ENCODE measurements at regions not wholly inside any gene's neighbourhood (a gene's known extent, or its start where the extent isn't known, plus 50 kb on each side); places are given as distances from the start of the nearest gene placed in this dataset.

DNA sequence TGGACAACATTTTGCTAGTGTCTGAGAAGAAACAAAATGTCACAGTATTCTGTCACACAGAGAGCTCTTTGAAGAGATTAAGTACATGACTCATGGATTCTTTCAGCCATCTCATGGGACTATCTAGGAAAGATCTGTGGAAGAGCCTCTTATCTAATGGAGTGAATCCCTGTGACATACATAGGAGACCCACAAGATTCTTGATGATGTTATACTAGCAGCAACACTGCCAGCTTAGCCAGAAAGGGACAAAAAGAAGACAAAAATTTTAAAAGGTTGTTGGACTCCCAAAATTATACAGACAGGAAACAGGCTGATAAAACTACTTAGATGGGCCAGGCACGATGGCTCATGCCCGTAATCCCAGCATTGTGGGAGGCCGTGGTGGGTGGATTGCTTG, 143.3 kb upstream of the MGAT5 start:
- TF ChIP-seq, protein P1, sequence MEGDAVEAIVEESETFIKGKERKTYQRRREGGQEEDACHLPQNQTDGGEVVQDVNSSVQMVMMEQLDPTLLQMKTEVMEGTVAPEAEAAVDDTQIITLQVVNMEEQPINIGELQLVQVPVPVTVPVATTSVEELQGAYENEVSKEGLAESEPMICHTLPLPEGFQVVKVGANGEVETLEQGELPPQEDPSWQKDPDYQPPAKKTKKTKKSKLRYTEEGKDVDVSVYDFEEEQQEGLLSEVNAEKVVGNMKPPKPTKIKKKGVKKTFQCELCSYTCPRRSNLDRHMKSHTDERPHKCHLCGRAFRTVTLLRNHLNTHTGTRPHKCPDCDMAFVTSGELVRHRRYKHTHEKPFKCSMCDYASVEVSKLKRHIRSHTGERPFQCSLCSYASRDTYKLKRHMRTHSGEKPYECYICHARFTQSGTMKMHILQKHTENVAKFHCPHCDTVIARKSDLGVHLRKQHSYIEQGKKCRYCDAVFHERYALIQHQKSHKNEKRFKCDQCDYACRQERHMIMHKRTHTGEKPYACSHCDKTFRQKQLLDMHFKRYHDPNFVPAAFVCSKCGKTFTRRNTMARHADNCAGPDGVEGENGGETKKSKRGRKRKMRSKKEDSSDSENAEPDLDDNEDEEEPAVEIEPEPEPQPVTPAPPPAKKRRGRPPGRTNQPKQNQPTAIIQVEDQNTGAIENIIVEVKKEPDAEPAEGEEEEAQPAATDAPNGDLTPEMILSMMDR (IDR thresholded peaks at IDR 0.05; ENCODE audit: unreplicated experiment), result no peak
- no peak overlapping the region for H3K27ac Mint-ChIP-seq (ENCODE audit: unreplicated experiment)
- intact Hi-C loops (cut with micrococcal nuclease; ENCODE audit: unreplicated experiment), result no loop called here
- DNase-seq, result no peak
- H3K9me3 Mint-ChIP-seq (ENCODE audit: low read depth, unreplicated experiment), result peaks cover 2% of the 10 kb centered on the region
- H3K36me3 Mint-ChIP-seq (ENCODE audit: insufficient read depth, unreplicated experiment), result no peaks in the 10 kb centered on the region
- H3K27me3 Mint-ChIP-seq (ENCODE audit: unreplicated experiment), result no peaks in the 10 kb centered on the region
- CTCF ChIA-PET, result interaction anchor here (0.7 kb wide), 1 partner anchor 309 kb away, joined by 3 read pairs; no protein-coding TSS in a partner anchor
- no peak overlapping the region for H3K4me3 Mint-ChIP-seq (ENCODE audit: low read depth, unreplicated experiment)
- no peaks in the 10 kb centered on the region for H3K4me1 Mint-ChIP-seq (ENCODE audit: low read depth, unreplicated experiment)
- BruUV-seq (replicated peaks), result no TSS peak

DNA sequence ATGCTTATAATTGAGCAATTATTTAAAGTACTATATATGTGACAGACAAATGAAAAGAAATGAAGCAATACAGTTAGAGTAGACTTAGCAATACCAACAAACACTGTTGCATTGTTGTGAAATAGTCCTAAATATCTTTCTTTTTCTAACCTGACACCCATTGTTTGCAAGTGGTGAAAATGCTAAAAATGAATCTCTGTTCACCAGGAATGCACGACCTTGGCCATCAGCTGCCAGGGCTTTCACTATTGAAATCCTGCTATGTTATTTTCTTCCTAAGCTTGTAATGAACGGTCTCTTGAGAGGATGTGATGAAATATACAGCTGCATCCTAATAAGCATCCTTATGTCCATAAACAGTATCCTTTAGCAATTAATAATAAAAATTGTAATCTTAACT, 136.2 kb upstream of the MGAT5 start:
- CTCF ChIA-PET, result interaction anchor here (0.6 to 4.1 kb wide), 17 partner anchors 10 to 333 kb away, joined by 3 to 30 read pairs (median 6); no protein-coding TSS in a partner anchor
- no peak for DNase-seq
- BruUV-seq (replicated peaks), result no TSS peak
- H3K4me3 Mint-ChIP-seq (ENCODE audit: low read depth, unreplicated experiment), result no peak overlapping the region
- peaks cover 15% of the 10 kb centered on the region for H3K4me1 Mint-ChIP-seq (ENCODE audit: low read depth, unreplicated experiment)
- H3K36me3 Mint-ChIP-seq (ENCODE audit: insufficient read depth, unreplicated experiment), result peaks cover 27% of the 10 kb centered on the region
- no peaks in the 10 kb centered on the region for H3K27me3 Mint-ChIP-seq (ENCODE audit: unreplicated experiment)
- TF ChIP-seq, protein P1 (IDR thresholded peaks at IDR 0.05; ENCODE audit: unreplicated experiment), result no peak
- H3K27ac Mint-ChIP-seq (ENCODE audit: unreplicated experiment), result no peak overlapping the region
- intact Hi-C loops (cut with micrococcal nuclease; ENCODE audit: unreplicated experiment), result loop anchor here (1.0 to 5.0 kb wide), 8 partner anchors 90 to 333 kb away; no protein-coding TSS in a partner anchor
- no peaks in the 10 kb centered on the region for H3K9me3 Mint-ChIP-seq (ENCODE audit: low read depth, unreplicated experiment)

DNA sequence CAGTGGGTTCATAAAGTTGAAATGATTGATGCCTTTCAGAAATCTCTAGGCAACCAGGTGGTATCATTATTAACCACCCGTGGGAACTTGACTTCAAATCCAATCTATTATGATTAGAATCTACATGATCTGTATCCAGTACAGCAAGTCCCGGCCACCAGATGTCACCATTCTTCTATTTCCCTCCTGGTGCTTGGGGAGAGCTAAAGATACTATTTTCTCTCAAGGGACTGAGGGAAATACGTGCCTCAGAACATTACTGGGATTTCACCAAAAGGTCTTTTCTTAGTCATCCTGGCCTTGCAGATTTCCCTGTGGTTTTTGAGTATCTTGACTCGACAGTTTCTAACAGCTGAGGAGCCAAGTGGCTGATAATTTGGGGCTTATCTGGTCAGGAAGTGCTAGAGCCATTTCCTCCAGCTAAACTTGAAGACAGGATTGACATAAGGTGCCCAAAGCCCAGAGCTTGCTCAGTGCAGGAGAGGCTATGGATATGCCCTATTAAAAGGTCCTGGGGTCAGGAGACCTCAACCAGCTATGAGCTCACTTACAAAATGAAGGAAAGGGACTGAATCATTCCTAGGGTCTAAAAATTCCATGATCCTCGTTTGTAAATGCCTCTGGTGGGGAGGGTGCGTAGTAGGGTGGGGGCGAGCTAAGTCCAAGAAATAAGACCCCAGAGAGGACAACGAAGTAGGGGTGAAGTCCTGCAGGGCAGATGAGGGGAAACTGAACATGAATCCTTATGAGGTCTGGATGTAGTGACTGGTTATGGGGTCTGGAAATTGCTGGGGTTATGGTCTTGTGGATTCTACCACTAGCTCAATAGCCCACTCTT, 135.4 kb upstream of the MGAT5 start:
- H3K4me1 Mint-ChIP-seq (ENCODE audit: low read depth, unreplicated experiment), result peaks cover 23% of the 10 kb centered on the region
- peak overlapping the region; percentile 70 for H3K4me3 Mint-ChIP-seq (ENCODE audit: low read depth, unreplicated experiment)
- CTCF ChIA-PET, result interaction anchor here (0.6 to 4.1 kb wide), 20 partner anchors 9 to 333 kb away, joined by 3 to 30 read pairs (median 5); no protein-coding TSS in a partner anchor
- no peaks in the 10 kb centered on the region for H3K9me3 Mint-ChIP-seq (ENCODE audit: low read depth, unreplicated experiment)
- DNase-seq, result peak; percentile 85
- H3K27ac Mint-ChIP-seq (ENCODE audit: unreplicated experiment), result peak overlapping the region; percentile 52
- no TSS peak for BruUV-seq (replicated peaks)
- intact Hi-C loops (cut with micrococcal nuclease; ENCODE audit: unreplicated experiment), result loop anchor here (1.0 to 5.0 kb wide), 8 partner anchors 89 to 332 kb away; no protein-coding TSS in a partner anchor
- no peaks in the 10 kb centered on the region for H3K27me3 Mint-ChIP-seq (ENCODE audit: unreplicated experiment)
- TF ChIP-seq, protein P1 (IDR thresholded peaks at IDR 0.05; ENCODE audit: unreplicated experiment), result peak; percentile 77
- peaks cover 27% of the 10 kb centered on the region for H3K36me3 Mint-ChIP-seq (ENCODE audit: insufficient read depth, unreplicated experiment)

DNA sequence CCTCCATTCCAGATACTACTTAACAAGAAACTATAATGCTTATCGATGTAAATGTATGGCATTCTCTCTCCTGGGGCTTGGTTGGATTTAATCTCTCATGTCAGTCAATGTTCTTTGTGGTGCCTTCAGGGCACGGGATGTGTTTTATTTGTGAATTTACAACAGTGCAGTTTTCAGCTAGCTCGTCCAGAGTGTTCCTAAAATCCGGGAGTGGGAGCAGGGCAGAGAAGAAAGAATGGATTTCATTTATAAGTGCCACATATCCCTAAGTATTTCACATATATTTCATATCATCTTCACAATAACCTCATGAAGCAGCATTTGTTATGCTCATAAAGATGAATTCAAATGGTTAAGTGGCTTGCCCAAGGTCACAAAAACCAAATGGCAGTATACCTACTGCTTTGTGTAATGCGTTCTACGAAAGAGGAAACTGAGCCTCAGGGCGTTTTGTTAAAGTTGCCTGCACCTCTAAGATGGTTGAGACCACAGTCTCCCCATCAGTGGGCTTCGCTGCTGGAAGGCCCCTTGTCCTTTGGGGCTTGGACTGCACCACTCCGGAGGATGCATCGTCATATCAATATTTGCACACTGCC, 134.7 kb upstream of the MGAT5 start:
- TF ChIP-seq, protein P1 (IDR thresholded peaks at IDR 0.05; ENCODE audit: unreplicated experiment), result no peak
- DNase-seq, result no peak
- CTCF ChIA-PET, result interaction anchor here (0.9 to 4.1 kb wide), 17 partner anchors 9 to 332 kb away, joined by 3 to 30 read pairs (median 7); no protein-coding TSS in a partner anchor
- Mint-ChIP-seq H3K27me3 (ENCODE audit: unreplicated experiment) (no peaks in the 10 kb centered on the region), H3K4me3 (ENCODE audit: low read depth, unreplicated experiment) (peak overlapping the region; percentile 70), H3K4me1 (ENCODE audit: low read depth, unreplicated experiment) (peaks cover 30% of the 10 kb centered on the region), H3K27ac (ENCODE audit: unreplicated experiment) (peak overlapping the region; percentile 27), H3K36me3 (ENCODE audit: insufficient read depth, unreplicated experiment) (peaks cover 27% of the 10 kb centered on the region), H3K9me3 (ENCODE audit: low read depth, unreplicated experiment) (no peaks in the 10 kb centered on the region)
- intact Hi-C loops (cut with micrococcal nuclease; ENCODE audit: unreplicated experiment), result loop anchor here (5.0 kb wide), 4 partner anchors 88 to 313 kb away; no protein-coding TSS in a partner anchor
- BruUV-seq (replicated peaks), result no TSS peak

Measured in Calu3 (cell line).